ENCODE measurements at regions not wholly inside any gene's neighbourhood (a gene's known extent, or its start where the extent isn't known, plus 50 kb on each side); places are given as distances from the start of the nearest gene placed in this dataset.

DNA sequence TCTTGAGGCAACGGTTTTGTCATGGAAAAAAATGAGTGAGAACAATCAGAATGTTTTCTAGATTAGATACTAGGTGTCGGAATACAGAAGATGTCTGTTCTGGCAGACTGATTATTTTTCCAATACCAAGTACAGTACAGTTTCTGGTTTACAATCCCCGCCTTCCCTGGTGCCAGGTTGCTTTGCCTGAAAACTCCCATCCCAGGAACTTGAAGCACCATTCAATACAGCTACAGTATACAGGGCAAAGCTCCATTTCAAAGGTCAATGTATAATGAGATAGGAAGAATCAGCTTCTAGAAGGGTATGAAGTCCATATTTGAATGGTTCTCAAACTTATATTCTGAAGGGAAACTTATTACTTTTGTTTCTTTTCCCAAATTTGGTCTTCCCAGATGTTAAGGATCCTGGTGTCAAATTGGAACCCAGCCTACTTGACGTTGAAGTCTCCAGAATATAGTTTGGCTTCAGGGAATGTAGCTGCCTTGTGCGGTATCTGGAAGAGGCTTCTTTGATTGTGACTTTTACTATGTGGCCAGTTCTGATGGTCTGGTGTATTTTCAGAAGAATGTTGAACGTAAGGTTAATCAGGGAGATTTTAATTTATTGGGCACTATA is 238.0 kb upstream of the ATP2B1 start:
- TF ChIP-seq EP300 (IDR thresholded peaks at IDR 0.05): no peak
- TF ChIP-seq POLR2A (IDR thresholded peaks at IDR 0.05): no peak
- TF ChIP-seq, protein P1, sequence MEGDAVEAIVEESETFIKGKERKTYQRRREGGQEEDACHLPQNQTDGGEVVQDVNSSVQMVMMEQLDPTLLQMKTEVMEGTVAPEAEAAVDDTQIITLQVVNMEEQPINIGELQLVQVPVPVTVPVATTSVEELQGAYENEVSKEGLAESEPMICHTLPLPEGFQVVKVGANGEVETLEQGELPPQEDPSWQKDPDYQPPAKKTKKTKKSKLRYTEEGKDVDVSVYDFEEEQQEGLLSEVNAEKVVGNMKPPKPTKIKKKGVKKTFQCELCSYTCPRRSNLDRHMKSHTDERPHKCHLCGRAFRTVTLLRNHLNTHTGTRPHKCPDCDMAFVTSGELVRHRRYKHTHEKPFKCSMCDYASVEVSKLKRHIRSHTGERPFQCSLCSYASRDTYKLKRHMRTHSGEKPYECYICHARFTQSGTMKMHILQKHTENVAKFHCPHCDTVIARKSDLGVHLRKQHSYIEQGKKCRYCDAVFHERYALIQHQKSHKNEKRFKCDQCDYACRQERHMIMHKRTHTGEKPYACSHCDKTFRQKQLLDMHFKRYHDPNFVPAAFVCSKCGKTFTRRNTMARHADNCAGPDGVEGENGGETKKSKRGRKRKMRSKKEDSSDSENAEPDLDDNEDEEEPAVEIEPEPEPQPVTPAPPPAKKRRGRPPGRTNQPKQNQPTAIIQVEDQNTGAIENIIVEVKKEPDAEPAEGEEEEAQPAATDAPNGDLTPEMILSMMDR (IDR thresholded peaks at IDR 0.05): no peak

Data from gastroesophageal sphincter (tissue), 3 donors.